ENCODE measurements at regions not wholly inside any gene's neighbourhood (a gene's known extent, or its start where the extent isn't known, plus 50 kb on each side); places are given as distances from the start of the nearest gene placed in this dataset.

DNA sequence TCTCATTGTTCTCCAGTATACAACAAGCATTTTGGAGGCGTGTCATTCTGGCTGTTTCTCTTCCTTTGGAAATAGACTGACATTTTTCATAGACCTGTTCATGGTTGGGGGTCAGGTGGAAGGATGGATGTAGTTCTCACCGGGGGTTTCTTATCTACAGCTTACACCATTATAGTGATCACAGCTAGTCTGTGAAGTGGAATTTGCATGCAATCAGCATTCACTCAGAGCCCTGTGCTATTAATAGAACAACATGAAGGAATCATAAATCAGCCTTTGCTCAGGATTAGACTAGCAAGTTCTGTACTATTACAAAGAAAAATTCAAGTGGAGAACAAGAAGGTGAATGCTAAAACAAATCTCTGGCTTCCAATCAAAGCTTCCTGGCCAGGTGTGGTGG lies 132.6 kb upstream of the PUDP start:
- Histone ChIP-seq H3K27me3 (ENCODE audit: control insufficient read depth, extremely low read depth, insufficient read depth, low read length) (no peaks in the 10 kb centered on the region), H3K4me2 (ENCODE audit: control insufficient read depth, extremely low read depth, insufficient read depth, low read depth, low read length) (no peak overlapping the region), H3K9ac (ENCODE audit: control insufficient read depth, extremely low read depth, insufficient read depth, low read length) (no peak overlapping the region), H4K20me1 (ENCODE audit: control insufficient read depth, extremely low read depth, insufficient read depth, low read length) (no peaks in the 10 kb centered on the region), H2AFZ (ENCODE audit: control insufficient read depth, low read length) (no peak overlapping the region), H3K36me3 (ENCODE audit: control insufficient read depth in 2 of 2, extremely low read depth in 1 of 2, insufficient read depth in 2 of 2, low read length in 2 of 2) (no peaks in the 10 kb centered on the region), H3K4me1 (ENCODE audit: control insufficient read depth, extremely low read depth, insufficient read depth, low read length) (no peaks in the 10 kb centered on the region), H3K9me1 (ENCODE audit: control insufficient read depth, extremely low read depth, insufficient read depth, low read length) (no peaks in the 10 kb centered on the region), H3K79me2 (ENCODE audit: control insufficient read depth, insufficient read depth, low read length) (no peaks in the 10 kb centered on the region), H3K9me3 (ENCODE audit: control insufficient read depth, low read depth, low read length) (no peaks in the 10 kb centered on the region), H3K4me3 (ENCODE audit: control insufficient read depth in 2 of 3, extremely low read depth in 1 of 3, insufficient read depth in 2 of 3, low read depth in 1 of 3, low read length in 3 of 3) (no peak overlapping the region), H3K27ac (ENCODE audit: control insufficient read depth, insufficient read depth, low read length) (no peak overlapping the region)
- no peak for TF ChIP-seq EZH2 (IDR thresholded peaks at IDR 0.05; ENCODE audit: low read length)
- dilution Hi-C loops (cut with MboI; ENCODE audit: extremely low pct_ligation_motif_present, low sequenced_read_pairs) = no loop called here
- FAIRE-seq (no peak), DNase-seq (ENCODE audit: low read depth, low spot score) (no peak)

- FAIRE-seq = no peak
- H3K27ac ChIP-seq (ENCODE audit: control insufficient read depth, insufficient read depth, low read length) = no peak overlapping the region
- no peak overlapping the region for H3K4me3 ChIP-seq (ENCODE audit: control insufficient read depth in 2 of 3, extremely low read depth in 1 of 3, insufficient read depth in 2 of 3, low read depth in 1 of 3, low read length in 3 of 3)
- no peak for TF ChIP-seq EZH2 (IDR thresholded peaks at IDR 0.05; ENCODE audit: low read length)
- TF ChIP-seq, protein P1, sequence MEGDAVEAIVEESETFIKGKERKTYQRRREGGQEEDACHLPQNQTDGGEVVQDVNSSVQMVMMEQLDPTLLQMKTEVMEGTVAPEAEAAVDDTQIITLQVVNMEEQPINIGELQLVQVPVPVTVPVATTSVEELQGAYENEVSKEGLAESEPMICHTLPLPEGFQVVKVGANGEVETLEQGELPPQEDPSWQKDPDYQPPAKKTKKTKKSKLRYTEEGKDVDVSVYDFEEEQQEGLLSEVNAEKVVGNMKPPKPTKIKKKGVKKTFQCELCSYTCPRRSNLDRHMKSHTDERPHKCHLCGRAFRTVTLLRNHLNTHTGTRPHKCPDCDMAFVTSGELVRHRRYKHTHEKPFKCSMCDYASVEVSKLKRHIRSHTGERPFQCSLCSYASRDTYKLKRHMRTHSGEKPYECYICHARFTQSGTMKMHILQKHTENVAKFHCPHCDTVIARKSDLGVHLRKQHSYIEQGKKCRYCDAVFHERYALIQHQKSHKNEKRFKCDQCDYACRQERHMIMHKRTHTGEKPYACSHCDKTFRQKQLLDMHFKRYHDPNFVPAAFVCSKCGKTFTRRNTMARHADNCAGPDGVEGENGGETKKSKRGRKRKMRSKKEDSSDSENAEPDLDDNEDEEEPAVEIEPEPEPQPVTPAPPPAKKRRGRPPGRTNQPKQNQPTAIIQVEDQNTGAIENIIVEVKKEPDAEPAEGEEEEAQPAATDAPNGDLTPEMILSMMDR (optimal IDR thresholded peaks at IDR 0.05 in 1 of 3, IDR thresholded peaks at IDR 0.05 in 1 of 3, conservative IDR thresholded peaks at IDR 0.05 in 1 of 3; ENCODE audit: extremely low read depth in 1 of 3, insufficient read depth in 2 of 3, low read length in 3 of 3) = no peak
- H4K20me1 ChIP-seq (ENCODE audit: control insufficient read depth, extremely low read depth, insufficient read depth, low read length) = no peaks in the 10 kb centered on the region
- no peak for DNase-seq (ENCODE audit: low read depth, low spot score)
- H3K36me3 ChIP-seq (ENCODE audit: control insufficient read depth in 2 of 2, extremely low read depth in 1 of 2, insufficient read depth in 2 of 2, low read length in 2 of 2) = no peaks in the 10 kb centered on the region
- H2AFZ ChIP-seq (ENCODE audit: control insufficient read depth, low read length) = no peak overlapping the region
- no peaks in the 10 kb centered on the region for H3K4me1 ChIP-seq (ENCODE audit: control insufficient read depth, extremely low read depth, insufficient read depth, low read length)
- H3K9me1 ChIP-seq (ENCODE audit: control insufficient read depth, extremely low read depth, insufficient read depth, low read length) = no peaks in the 10 kb centered on the region
- dilution Hi-C loops (cut with MboI; ENCODE audit: extremely low pct_ligation_motif_present, low sequenced_read_pairs) = no loop called here
- no peak overlapping the region for H3K9ac ChIP-seq (ENCODE audit: control insufficient read depth, extremely low read depth, insufficient read depth, low read length)
- no peaks in the 10 kb centered on the region for H3K79me2 ChIP-seq (ENCODE audit: control insufficient read depth, insufficient read depth, low read length)
- H3K9me3 ChIP-seq (ENCODE audit: control insufficient read depth, low read depth, low read length) = no peaks in the 10 kb centered on the region
- H3K27me3 ChIP-seq (ENCODE audit: control insufficient read depth, extremely low read depth, insufficient read depth, low read length) = no peaks in the 10 kb centered on the region
- no peak overlapping the region for H3K4me2 ChIP-seq (ENCODE audit: control insufficient read depth, extremely low read depth, insufficient read depth, low read depth, low read length)
Measured at GRCh38 chrX:7272346-7272745, 124.4 kb upstream of the PUDP start.

DNA sequence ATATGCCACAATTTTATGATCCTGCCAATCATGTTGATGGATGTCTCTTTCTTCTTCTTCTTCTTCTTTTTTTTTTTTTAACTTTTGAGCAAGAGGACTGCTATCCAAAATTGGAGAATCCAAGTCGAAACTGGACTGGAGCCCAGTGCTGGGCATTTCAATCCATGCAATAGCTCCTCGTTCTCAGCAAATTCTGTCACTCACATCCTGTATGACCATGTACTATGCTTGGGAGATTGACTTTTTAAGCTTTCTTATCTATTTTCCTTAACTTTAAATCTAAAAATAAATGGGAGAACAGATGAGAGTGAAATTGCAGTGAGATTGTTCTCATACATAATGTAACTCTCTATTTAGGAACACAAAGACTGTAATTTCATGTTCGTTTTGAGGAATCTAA lies 123.0 kb upstream of the PUDP start:
- dilution Hi-C loops (cut with MboI; ENCODE audit: extremely low pct_ligation_motif_present, low sequenced_read_pairs) = no loop called here
- Histone ChIP-seq H3K9ac (ENCODE audit: control insufficient read depth, extremely low read depth, insufficient read depth, low read length) (no peak overlapping the region), H3K27ac (ENCODE audit: control insufficient read depth, insufficient read depth, low read length) (no peak overlapping the region), H3K36me3 (ENCODE audit: control insufficient read depth in 2 of 2, extremely low read depth in 1 of 2, insufficient read depth in 2 of 2, low read length in 2 of 2) (no peaks in the 10 kb centered on the region), H4K20me1 (ENCODE audit: control insufficient read depth, extremely low read depth, insufficient read depth, low read length) (no peaks in the 10 kb centered on the region), H2AFZ (ENCODE audit: control insufficient read depth, low read length) (no peak overlapping the region), H3K4me1 (ENCODE audit: control insufficient read depth, extremely low read depth, insufficient read depth, low read length) (no peaks in the 10 kb centered on the region), H3K79me2 (ENCODE audit: control insufficient read depth, insufficient read depth, low read length) (no peaks in the 10 kb centered on the region), H3K9me3 (ENCODE audit: control insufficient read depth, low read depth, low read length) (no peaks in the 10 kb centered on the region), H3K4me3 (ENCODE audit: control insufficient read depth in 2 of 3, extremely low read depth in 1 of 3, insufficient read depth in 2 of 3, low read depth in 1 of 3, low read length in 3 of 3) (no peak overlapping the region), H3K4me2 (ENCODE audit: control insufficient read depth, extremely low read depth, insufficient read depth, low read depth, low read length) (no peak overlapping the region), H3K27me3 (ENCODE audit: control insufficient read depth, extremely low read depth, insufficient read depth, low read length) (no peaks in the 10 kb centered on the region), H3K9me1 (ENCODE audit: control insufficient read depth, extremely low read depth, insufficient read depth, low read length) (no peaks in the 10 kb centered on the region)
- no peak for DNase-seq (ENCODE audit: low read depth, low spot score)
- TF ChIP-seq, protein P1 (optimal IDR thresholded peaks at IDR 0.05 in 1 of 3, IDR thresholded peaks at IDR 0.05 in 1 of 3, conservative IDR thresholded peaks at IDR 0.05 in 1 of 3; ENCODE audit: extremely low read depth in 1 of 3, insufficient read depth in 2 of 3, low read length in 3 of 3) = no peak
- no peak for TF ChIP-seq EZH2 (IDR thresholded peaks at IDR 0.05; ENCODE audit: low read length)
- FAIRE-seq = no peak

Measured in keratinocyte (primary cell).